ENCODE measurements at regions not wholly inside any gene's neighbourhood (a gene's known extent, or its start where the extent isn't known, plus 50 kb on each side); places are given as distances from the start of the nearest gene placed in this dataset.

- Histone ChIP-seq H3K9me3 (ENCODE audit: control insufficient read depth, insufficient read depth, low read depth, low read length) (no peaks in the 10 kb centered on the region), H3K4me3 (ENCODE audit: low read depth in 2 of 2, low read length in 2 of 2) (no peak overlapping the region), H3K27ac (ENCODE audit: low read length) (no peak overlapping the region), H3K4me1 (ENCODE audit: control insufficient read depth, insufficient read depth, low read length) (no peaks in the 10 kb centered on the region), H3K36me3 (ENCODE audit: control insufficient read depth, insufficient read depth, low read length) (no peaks in the 10 kb centered on the region), H3K27me3 (ENCODE audit: control insufficient read depth, insufficient read depth, low read length) (no peaks in the 10 kb centered on the region)
- no TSS peak for BruUV-seq (replicated peaks)
- CTCF ChIA-PET: no interaction called here
- DNase-seq (ENCODE audit: low read depth, low spot score) (no peak), ATAC-seq (no peak)
- TF ChIP-seq CTCF (IDR thresholded peaks at IDR 0.05) (no peak), POLR2AphosphoS5 (IDR thresholded peaks at IDR 0.05; ENCODE audit: low read depth, low read length) (no peak), REST (IDR thresholded peaks at IDR 0.05; ENCODE audit: insufficient read depth in 1 of 2, low read depth in 2 of 2, low read length in 1 of 2) (no peak), SIN3A (IDR thresholded peaks at IDR 0.05; ENCODE audit: borderline replicate concordance, insufficient read depth, low read depth, low read length) (no peak), TCF7L2 (IDR thresholded peaks at IDR 0.05; ENCODE audit: low read depth, low read length) (no peak)
- intact Hi-C loops (cut with micrococcal nuclease; ENCODE audit: unreplicated experiment): no loop called here
- in situ Hi-C loops (cut with HindIII; ENCODE audit: low pct_unique_long_range_greater_than_20kb, low sequenced_read_pairs): no loop called here
- POLR2A ChIA-PET: no interaction called here
Observed at GRCh38 chr5:145484158-145484557, 351.0 kb downstream of the PRELID2 start.

GRCh38 chr5:145483212-145483611, 351.9 kb downstream of the PRELID2 start:
- ATAC-seq: no peak
- Histone ChIP-seq H3K36me3 (ENCODE audit: control insufficient read depth, insufficient read depth, low read length) (no peaks in the 10 kb centered on the region), H3K27me3 (ENCODE audit: control insufficient read depth, insufficient read depth, low read length) (no peaks in the 10 kb centered on the region), H3K9me3 (ENCODE audit: control insufficient read depth, insufficient read depth, low read depth, low read length) (no peaks in the 10 kb centered on the region), H3K4me1 (ENCODE audit: control insufficient read depth, insufficient read depth, low read length) (no peaks in the 10 kb centered on the region), H3K4me3 (ENCODE audit: low read depth in 2 of 2, low read length in 2 of 2) (no peak overlapping the region), H3K27ac (ENCODE audit: low read length) (no peak overlapping the region)
- CTCF ChIA-PET: no interaction called here
- TF ChIP-seq SIN3A (IDR thresholded peaks at IDR 0.05; ENCODE audit: borderline replicate concordance, insufficient read depth, low read depth, low read length) (no peak), POLR2AphosphoS5 (IDR thresholded peaks at IDR 0.05; ENCODE audit: low read depth, low read length) (no peak), CTCF (IDR thresholded peaks at IDR 0.05) (no peak), TCF7L2 (IDR thresholded peaks at IDR 0.05; ENCODE audit: low read depth, low read length) (no peak), REST (IDR thresholded peaks at IDR 0.05; ENCODE audit: insufficient read depth in 1 of 2, low read depth in 2 of 2, low read length in 1 of 2) (no peak)
- DNase-seq (ENCODE audit: low read depth, low spot score): no peak
- in situ Hi-C loops (cut with HindIII; ENCODE audit: low pct_unique_long_range_greater_than_20kb, low sequenced_read_pairs): no loop called here
- no TSS peak for BruUV-seq (replicated peaks)
- intact Hi-C loops (cut with micrococcal nuclease; ENCODE audit: unreplicated experiment): no loop called here
- POLR2A ChIA-PET: no interaction called here
